ENCODE measurements at regions not wholly inside any gene's neighbourhood (a gene's known extent, or its start where the extent isn't known, plus 50 kb on each side); places are given as distances from the start of the nearest gene placed in this dataset.

GRCh38 chr1:99573431-99574217 is 72.3 kb upstream of the PALMD start:
- no peak overlapping the region for H4K5ac ChIP-seq (ENCODE audit: insufficient read length, low read depth, low read length)
- H2BK5ac ChIP-seq (ENCODE audit: low read depth, low read length): no peak overlapping the region
- no peaks in the 10 kb centered on the region for H3K79me2 ChIP-seq (ENCODE audit: control insufficient read depth in 1 of 2, insufficient read depth in 2 of 2, low read length in 2 of 2)
- H3K79me1 ChIP-seq (ENCODE audit: low read depth, low read length): no peaks in the 10 kb centered on the region
- no peak overlapping the region for H4K91ac ChIP-seq (replicated peaks; ENCODE audit: insufficient read length, low read length)
- no peak overlapping the region for H3K9ac ChIP-seq (replicated peaks in 1 of 4; ENCODE audit: extremely low read depth in 1 of 4, low read depth in 3 of 4, low read length in 3 of 4)
- no peak overlapping the region for H2BK120ac ChIP-seq (replicated peaks; ENCODE audit: low read depth, low read length)
- CTCF ChIA-PET (ENCODE audit: partially characterized antibody): interaction anchor here (0.7 kb wide), 1 partner anchor 482 kb away, joined by 3 read pairs; no protein-coding TSS in a partner anchor
- POLR2A ChIA-PET (ENCODE audit: partially characterized antibody): no interaction called here
- H3K27ac ChIP-seq (ENCODE audit: low read depth, low read length): no peak overlapping the region
- no peak overlapping the region for H3K18ac ChIP-seq (ENCODE audit: extremely low read depth, low read length)
- 80% methylated on average over 3 of the region's 3 CpGs; no CpG with 5 or more reads in 1 of the 2 experiments for WGBS, 2 experiments (ENCODE audit: extremely low coverage in 1 of 2, insufficient coverage in 1 of 2, insufficient read length in 1 of 2, insufficient replicate concordance in 2 of 2, low coverage in 1 of 2, low lambda C conversion rate in 2 of 2, missing lambda C conversion rate in 1 of 2)
- H3K56ac ChIP-seq (replicated peaks; ENCODE audit: insufficient read length, low read depth, low read length): no peak overlapping the region
- no peak overlapping the region for H2BK20ac ChIP-seq (ENCODE audit: low read length)
- no peak overlapping the region; the same call in 1 of the 2 replicates for H2AFZ ChIP-seq (ENCODE audit: low read length)
- DNase-seq (ENCODE audit: low read depth in 1 of 2, low spot score in 2 of 2) (no peak), FAIRE-seq (no peak)
- no peaks in the 10 kb centered on the region for H3K4me1 ChIP-seq (replicated peaks in 1 of 4; ENCODE audit: control insufficient read depth in 3 of 4, insufficient read depth in 4 of 4, low read length in 3 of 4)
- H4K8ac ChIP-seq (ENCODE audit: extremely low read depth, insufficient read depth, low read length): no peak overlapping the region
- H3K36me3 ChIP-seq (ENCODE audit: control insufficient read depth in 2 of 4, insufficient read depth in 4 of 4, low read length in 3 of 4): no peaks in the 10 kb centered on the region
- no peak overlapping the region for H2BK15ac ChIP-seq (ENCODE audit: low read length)
- H3K27me3 ChIP-seq (replicated peaks in 1 of 4; ENCODE audit: control insufficient read depth in 3 of 4, extremely low read depth in 1 of 4, insufficient read depth in 3 of 4, low read length in 3 of 4): peaks cover 0 to 1% (median 0%) of the 10 kb centered on the region in 4 experiments; a peak in 1 of 7 replicates
- no peaks in the 10 kb centered on the region for H3K23me2 ChIP-seq (ENCODE audit: low read depth, low read length)
- no peaks in the 10 kb centered on the region for H4K20me1 ChIP-seq (replicated peaks in 1 of 2; ENCODE audit: control insufficient read depth in 1 of 2, insufficient read depth in 2 of 2, low read length in 2 of 2)
- H3K23ac ChIP-seq (ENCODE audit: insufficient read length): no peak overlapping the region
- no peak overlapping the region for H3K4ac ChIP-seq (replicated peaks; ENCODE audit: insufficient read length, low read depth, low read length)
- H3K9me3 ChIP-seq (ENCODE audit: insufficient read depth in 2 of 2, low read depth in 1 of 2, low read length in 1 of 2): no peaks in the 10 kb centered on the region
- H2AK5ac ChIP-seq (ENCODE audit: low read depth, low read length): no peak overlapping the region
- H3K14ac ChIP-seq (ENCODE audit: insufficient read length): no peak overlapping the region
- H3K4me3 ChIP-seq (ENCODE audit: extremely low read depth in 1 of 4, insufficient read depth in 2 of 4, low read depth in 3 of 4, low read length in 4 of 4): no peak overlapping the region
- no peak overlapping the region for H3K4me2 ChIP-seq (ENCODE audit: insufficient read depth in 1 of 2, low read depth in 2 of 2, low read length in 2 of 2)
- H2BK12ac ChIP-seq (ENCODE audit: low read depth, low read length): no peak overlapping the region
- no peak for TF ChIP-seq SRF (IDR thresholded peaks at IDR 0.05; ENCODE audit: low read depth, low read length)
- TF ChIP-seq RXRA (IDR thresholded peaks at IDR 0.05; ENCODE audit: insufficient read depth, low read depth, low read length): no peak
- no peak for TF ChIP-seq CHD2 (IDR thresholded peaks at IDR 0.05; ENCODE audit: low read length)
- TF ChIP-seq SAP30 (IDR thresholded peaks at IDR 0.05; ENCODE audit: insufficient read depth, insufficient replicate concordance, low read length): no peak
- TF ChIP-seq CBX5 (IDR thresholded peaks at IDR 0.05; ENCODE audit: low read depth, low read length): no peak
- TF ChIP-seq RBBP5 (IDR thresholded peaks at IDR 0.05; ENCODE audit: borderline replicate concordance, low read depth, low read length): no peak
- TF ChIP-seq NANOG (IDR thresholded peaks at IDR 0.05; ENCODE audit: insufficient read depth, low read depth, low read length, poor library complexity, severe bottlenecking): no peak
- no peak for TF ChIP-seq MAX (IDR thresholded peaks at IDR 0.05)
- no peak for TF ChIP-seq HDAC6 (IDR thresholded peaks at IDR 0.05; ENCODE audit: low read depth, low read length)
- TF ChIP-seq TCF12 (IDR thresholded peaks at IDR 0.05; ENCODE audit: low read depth, low read length): no peak
- TF ChIP-seq RNF2 (IDR thresholded peaks at IDR 0.05; ENCODE audit: borderline replicate concordance, low read depth, low read length, missing control alignments, poor library complexity, severe bottlenecking): no peak
- TF ChIP-seq TBP (IDR thresholded peaks at IDR 0.05; ENCODE audit: low read depth, low read length): no peak
- no peak for TF ChIP-seq SIX5 (IDR thresholded peaks at IDR 0.05; ENCODE audit: low read depth, low read length)
